Tibial nerve (tissue), 4 donors: ENCODE measurements at regions not wholly inside any gene's neighbourhood (a gene's known extent, or its start where the extent isn't known, plus 50 kb on each side); places are given as distances from the start of the nearest gene placed in this dataset.

Experiments
- CTCF ChIP-seq, 5 experiments: fragments of 200-600 bp in 3 of 5; fragments of 450-650 bp in 2 of 5; sonication (generic) in 3 of 5; IDR thresholded peaks; one replicate each; pipeline ENCODE4 v1.5.1; 2016 to 2019; ENCODE audit warnings: antibody characterized with exemption in 5 of 5, mild to moderate bottlenecking in 3 of 5, moderate library complexity in 2 of 5
- EP300 ChIP-seq, 2 donors: sonication (generic); formaldehyde crosslinking; IDR thresholded peaks; one replicate each; pipeline ENCODE4 v1.6.1; 2017; ENCODE audit warnings: antibody characterized with exemption in 2 of 2, mild to moderate bottlenecking in 1 of 2
- POLR2A ChIP-seq, 2 donors: fragments of 450-650 bp; IDR thresholded peaks; one replicate each; pipeline ENCODE4 v1.6.1; 2017; ENCODE audit warnings: antibody characterized with exemption in 2 of 2, mild to moderate bottlenecking in 2 of 2, moderate library complexity in 2 of 2

- TF ChIP-seq CTCF (IDR thresholded peaks at IDR 0.05) (no peak), POLR2A (IDR thresholded peaks at IDR 0.05) (no peak), EP300 (IDR thresholded peaks at IDR 0.05) (no peak)
Observed at GRCh38 chr15:87662575-87662974, 594.0 kb downstream of the NTRK3 start.
